ENCODE measurements at regions not wholly inside any gene's neighbourhood (a gene's known extent, or its start where the extent isn't known, plus 50 kb on each side); places are given as distances from the start of the nearest gene placed in this dataset.

- TF ChIP-seq ZNF462 (CRISPR knock-in tag; IDR thresholded peaks at IDR 0.05) (no peak), REST (IDR thresholded peaks at IDR 0.05; ENCODE audit: unreplicated experiment) (no peak), NANOG (IDR thresholded peaks at IDR 0.05; ENCODE audit: borderline replicate concordance) (no peak), CTCF (conservative IDR thresholded peaks at IDR 0.05; ENCODE audit: low read depth in 2 of 2) (no peak), JUNB (IDR thresholded peaks at IDR 0.05; ENCODE audit: unreplicated experiment) (no peak)
These were observed 72.2 kb downstream of the LINC01488 start (continued) for GRCh38 chr11:69553416-69554357.
